ENCODE measurements at regions not wholly inside any gene's neighbourhood (a gene's known extent, or its start where the extent isn't known, plus 50 kb on each side); places are given as distances from the start of the nearest gene placed in this dataset.

- TF ChIP-seq CTCF (IDR thresholded peaks at IDR 0.05; ENCODE audit: low read depth, low read length) = no peak
- no peak overlapping the region for H3K27ac ChIP-seq
- no peak overlapping the region for H3K4me3 ChIP-seq (ENCODE audit: low read depth, low read length)
- no peak for DNase-seq
- H3K9me3 ChIP-seq (ENCODE audit: severe bottlenecking) = no peaks in the 10 kb centered on the region
- H3K27me3 ChIP-seq (ENCODE audit: insufficient read depth, low read depth, severe bottlenecking) = no peaks in the 10 kb centered on the region
- no peaks in the 10 kb centered on the region for H3K36me3 ChIP-seq
These were observed 137.8 kb downstream of the CSNK2A3 start for GRCh38 chr11:11215058-11215815.

- H3K9me3 ChIP-seq (ENCODE audit: severe bottlenecking) = no peaks in the 10 kb centered on the region
- no peaks in the 10 kb centered on the region for H3K36me3 ChIP-seq
- no peak for DNase-seq
- no peak overlapping the region for H3K4me3 ChIP-seq (ENCODE audit: low read depth, low read length)
- no peak overlapping the region for H3K27ac ChIP-seq
- H3K27me3 ChIP-seq (ENCODE audit: insufficient read depth, low read depth, severe bottlenecking) = no peaks in the 10 kb centered on the region
- no peak for TF ChIP-seq CTCF (IDR thresholded peaks at IDR 0.05; ENCODE audit: low read depth, low read length)
These were observed 139.9 kb downstream of the CSNK2A3 start for GRCh38 chr11:11213117-11213516.

- H3K9me3 ChIP-seq (ENCODE audit: severe bottlenecking) = no peaks in the 10 kb centered on the region
- H3K27ac ChIP-seq = no peak overlapping the region
- H3K27me3 ChIP-seq (ENCODE audit: insufficient read depth, low read depth, severe bottlenecking) = no peaks in the 10 kb centered on the region
These were observed 141.2 kb downstream of the CSNK2A3 start for GRCh38 chr11:11211888-11212287.

GRCh38 chr11:11211186-11211585 is 141.9 kb downstream of the CSNK2A3 start:
- no peak for DNase-seq
- no peaks in the 10 kb centered on the region for H3K9me3 ChIP-seq (ENCODE audit: severe bottlenecking)
- H3K27ac ChIP-seq = no peak overlapping the region
- no peak overlapping the region for H3K4me3 ChIP-seq (ENCODE audit: low read depth, low read length)
- no peaks in the 10 kb centered on the region for H3K36me3 ChIP-seq
- no peaks in the 10 kb centered on the region for H3K27me3 ChIP-seq (ENCODE audit: insufficient read depth, low read depth, severe bottlenecking)
- TF ChIP-seq CTCF (IDR thresholded peaks at IDR 0.05; ENCODE audit: low read depth, low read length) = no peak

More at GRCh38 chr11:11211888-11212287, 141.2 kb downstream of the CSNK2A3 start:
- TF ChIP-seq CTCF (IDR thresholded peaks at IDR 0.05; ENCODE audit: low read depth, low read length) = no peak
- H3K36me3 ChIP-seq = no peaks in the 10 kb centered on the region
- H3K4me3 ChIP-seq (ENCODE audit: low read depth, low read length) = no peak overlapping the region
- no peak for DNase-seq

GRCh38 chr11:11210446-11210845 is 142.6 kb downstream of the CSNK2A3 start:
- DNase-seq = no peak
- no peak overlapping the region for H3K4me3 ChIP-seq (ENCODE audit: low read depth, low read length)
- H3K27me3 ChIP-seq (ENCODE audit: insufficient read depth, low read depth, severe bottlenecking) = no peaks in the 10 kb centered on the region
- no peaks in the 10 kb centered on the region for H3K36me3 ChIP-seq
- no peak for TF ChIP-seq CTCF (IDR thresholded peaks at IDR 0.05; ENCODE audit: low read depth, low read length)
- no peak overlapping the region for H3K27ac ChIP-seq
- no peaks in the 10 kb centered on the region for H3K9me3 ChIP-seq (ENCODE audit: severe bottlenecking)

- no peaks in the 10 kb centered on the region for H3K27me3 ChIP-seq (ENCODE audit: insufficient read depth, low read depth, severe bottlenecking)
- no peaks in the 10 kb centered on the region for H3K36me3 ChIP-seq
- no peak overlapping the region for H3K27ac ChIP-seq
- no peak for TF ChIP-seq CTCF (IDR thresholded peaks at IDR 0.05; ENCODE audit: low read depth, low read length)
- DNase-seq = no peak
- H3K4me3 ChIP-seq (ENCODE audit: low read depth, low read length) = no peak overlapping the region
- no peaks in the 10 kb centered on the region for H3K9me3 ChIP-seq (ENCODE audit: severe bottlenecking)
These were observed 143.1 kb downstream of the CSNK2A3 start for GRCh38 chr11:11209967-11210366.
